ENCODE measurements at regions not wholly inside any gene's neighbourhood (a gene's known extent, or its start where the extent isn't known, plus 50 kb on each side); places are given as distances from the start of the nearest gene placed in this dataset.
A peak's percentile ranks its signal among the peaks of the same experiment; 100 is the strongest.

- Histone ChIP-seq H3K23ac (ENCODE audit: low read length) (no peak overlapping the region), H3K4me1 (ENCODE audit: control insufficient read depth in 1 of 2, insufficient read depth in 2 of 2, low read length in 2 of 2) (no peaks in the 10 kb centered on the region)
Observed at GRCh38 chr5:51099173-51099853, 283.9 kb upstream of the ISL1 start.

GRCh38 chr5:51104556-51104955, 278.7 kb upstream of the ISL1 start:
- H2AFZ ChIP-seq (ENCODE audit: insufficient read depth, low read length, poor library complexity): no peak overlapping the region
- no peaks in the 10 kb centered on the region for H3K79me1 ChIP-seq (ENCODE audit: low read length)
- H3K4me2 ChIP-seq (ENCODE audit: low read length): no peak overlapping the region
- H4K12ac ChIP-seq (ENCODE audit: low read depth, low read length): no peak overlapping the region
- no peaks in the 10 kb centered on the region for H3K9me3 ChIP-seq (ENCODE audit: insufficient read depth, low read depth, low read length)
- no peaks in the 10 kb centered on the region for H3K27me3 ChIP-seq (ENCODE audit: insufficient read depth, low read length)
- no peak overlapping the region for H3K18ac ChIP-seq (ENCODE audit: low read length)
- H3K4me1 ChIP-seq (ENCODE audit: control insufficient read depth in 1 of 2, insufficient read depth in 2 of 2, low read length in 2 of 2): no peaks in the 10 kb centered on the region
- H3K4ac ChIP-seq (ENCODE audit: low read depth, low read length): no peak overlapping the region
- no peaks in the 10 kb centered on the region for H3K36me3 ChIP-seq (ENCODE audit: control insufficient read depth in 1 of 2, insufficient read depth in 2 of 2, low read length in 2 of 2)
- H2BK12ac ChIP-seq (ENCODE audit: low read length): no peak overlapping the region
- no peak overlapping the region for H2BK5ac ChIP-seq (ENCODE audit: low read depth, low read length, poor library complexity)
- H3K9ac ChIP-seq (ENCODE audit: low read length): no peak overlapping the region
- H2BK120ac ChIP-seq (ENCODE audit: insufficient read depth, low read length, poor library complexity): no peak overlapping the region
- H3K14ac ChIP-seq (ENCODE audit: low read length): no peak overlapping the region
- no peak overlapping the region for H4K91ac ChIP-seq (ENCODE audit: low read depth, low read length)
- H2AK5ac ChIP-seq (ENCODE audit: low read length): no peak overlapping the region
- H3K27ac ChIP-seq (ENCODE audit: low read depth, low read length): no peak overlapping the region
- no peak for DNase-seq
- no CpG with 5 or more reads among the region's 2 CpGs for WGBS (ENCODE audit: extremely low coverage, insufficient coverage, insufficient read length)
- no peaks in the 10 kb centered on the region for H3K79me2 ChIP-seq (ENCODE audit: control insufficient read depth, insufficient read depth, low read length, poor library complexity)
- H3K4me3 ChIP-seq (ENCODE audit: low read depth, low read length): no peak overlapping the region
- H3K23ac ChIP-seq (ENCODE audit: low read length): no peak overlapping the region
- H4K8ac ChIP-seq (ENCODE audit: low read depth, low read length): no peak overlapping the region

More at GRCh38 chr5:51099173-51099853, 283.9 kb upstream of the ISL1 start:
- Histone ChIP-seq H3K18ac (ENCODE audit: low read length) (no peak overlapping the region), H2AFZ (ENCODE audit: insufficient read depth, low read length, poor library complexity) (no peak overlapping the region), H2BK12ac (ENCODE audit: low read length) (no peak overlapping the region), H3K4me2 (ENCODE audit: low read length) (no peak overlapping the region), H2BK5ac (ENCODE audit: low read depth, low read length, poor library complexity) (no peak overlapping the region), H3K36me3 (ENCODE audit: control insufficient read depth in 1 of 2, insufficient read depth in 2 of 2, low read length in 2 of 2) (no peaks in the 10 kb centered on the region), H3K79me1 (ENCODE audit: low read length) (no peaks in the 10 kb centered on the region), H3K27me3 (ENCODE audit: insufficient read depth, low read length) (no peaks in the 10 kb centered on the region), H2BK120ac (ENCODE audit: insufficient read depth, low read length, poor library complexity) (no peak overlapping the region), H3K27ac (ENCODE audit: low read depth, low read length) (no peak overlapping the region), H2AK5ac (ENCODE audit: low read length) (no peak overlapping the region), H3K4ac (ENCODE audit: low read depth, low read length) (no peak overlapping the region), H3K9me3 (ENCODE audit: insufficient read depth, low read depth, low read length) (no peaks in the 10 kb centered on the region), H4K8ac (ENCODE audit: low read depth, low read length) (no peak overlapping the region), H3K4me3 (ENCODE audit: low read depth, low read length) (no peak overlapping the region), H3K79me2 (ENCODE audit: control insufficient read depth, insufficient read depth, low read length, poor library complexity) (no peaks in the 10 kb centered on the region), H4K12ac (ENCODE audit: low read depth, low read length) (no peak overlapping the region), H4K91ac (ENCODE audit: low read depth, low read length) (no peak overlapping the region), H3K9ac (ENCODE audit: low read length) (no peak overlapping the region), H3K14ac (ENCODE audit: low read length) (no peak overlapping the region)
- no CpG with 5 or more reads among the region's 6 CpGs for WGBS (ENCODE audit: extremely low coverage, insufficient coverage, insufficient read length)
- DNase-seq: peak in 1 of 2 donors; percentile 5

- no peaks in the 10 kb centered on the region for H3K36me3 ChIP-seq (ENCODE audit: control insufficient read depth in 1 of 2, insufficient read depth in 2 of 2, low read length in 2 of 2)
- H4K12ac ChIP-seq (ENCODE audit: low read depth, low read length): no peak overlapping the region
- H3K4me2 ChIP-seq (ENCODE audit: low read length): no peak overlapping the region
Observed at GRCh38 chr5:51109786-51110410, 273.4 kb upstream of the ISL1 start.

GRCh38 chr5:51131266-51131665, 252.0 kb upstream of the ISL1 start:
- no peak overlapping the region for H3K4ac ChIP-seq (ENCODE audit: low read depth, low read length)
- no peak overlapping the region for H2BK5ac ChIP-seq (ENCODE audit: low read depth, low read length, poor library complexity)
- H2AK5ac ChIP-seq (ENCODE audit: low read length): no peak overlapping the region
- no peak overlapping the region for H3K4me3 ChIP-seq (ENCODE audit: low read depth, low read length)
- H2BK12ac ChIP-seq (ENCODE audit: low read length): no peak overlapping the region
- no peak overlapping the region for H2AFZ ChIP-seq (ENCODE audit: insufficient read depth, low read length, poor library complexity)
- H2BK120ac ChIP-seq (ENCODE audit: insufficient read depth, low read length, poor library complexity): no peak overlapping the region
- H3K18ac ChIP-seq (ENCODE audit: low read length): no peak overlapping the region
- H4K8ac ChIP-seq (ENCODE audit: low read depth, low read length): no peak overlapping the region
- H3K14ac ChIP-seq (ENCODE audit: low read length): no peak overlapping the region
- H3K27me3 ChIP-seq (ENCODE audit: insufficient read depth, low read length): no peaks in the 10 kb centered on the region
- H3K23ac ChIP-seq (ENCODE audit: low read length): no peak overlapping the region
- no peak overlapping the region for H3K27ac ChIP-seq (ENCODE audit: low read depth, low read length)
- no peak overlapping the region for H3K4me2 ChIP-seq (ENCODE audit: low read length)
- H3K79me2 ChIP-seq (ENCODE audit: control insufficient read depth, insufficient read depth, low read length, poor library complexity): no peaks in the 10 kb centered on the region
- H3K9ac ChIP-seq (ENCODE audit: low read length): no peak overlapping the region
- H3K4me1 ChIP-seq (ENCODE audit: control insufficient read depth in 1 of 2, insufficient read depth in 2 of 2, low read length in 2 of 2): no peaks in the 10 kb centered on the region
- no peaks in the 10 kb centered on the region for H3K79me1 ChIP-seq (ENCODE audit: low read length)
- no peak for DNase-seq
- no peaks in the 10 kb centered on the region for H3K36me3 ChIP-seq (ENCODE audit: control insufficient read depth in 1 of 2, insufficient read depth in 2 of 2, low read length in 2 of 2)
- H4K91ac ChIP-seq (ENCODE audit: low read depth, low read length): no peak overlapping the region
- H4K12ac ChIP-seq (ENCODE audit: low read depth, low read length): no peak overlapping the region
- H3K9me3 ChIP-seq (ENCODE audit: insufficient read depth, low read depth, low read length): no peaks in the 10 kb centered on the region

More at GRCh38 chr5:51109786-51110410, 273.4 kb upstream of the ISL1 start:
- no peak overlapping the region for H2AK5ac ChIP-seq (ENCODE audit: low read length)
- H3K14ac ChIP-seq (ENCODE audit: low read length): no peak overlapping the region
- H4K91ac ChIP-seq (ENCODE audit: low read depth, low read length): no peak overlapping the region
- H3K18ac ChIP-seq (ENCODE audit: low read length): no peak overlapping the region
- DNase-seq: no peak
- H3K9me3 ChIP-seq (ENCODE audit: insufficient read depth, low read depth, low read length): no peaks in the 10 kb centered on the region
- no CpG with 5 or more reads among the region's 3 CpGs for WGBS (ENCODE audit: extremely low coverage, insufficient coverage, insufficient read length)
- H2AFZ ChIP-seq (ENCODE audit: insufficient read depth, low read length, poor library complexity): no peak overlapping the region
- H2BK12ac ChIP-seq (ENCODE audit: low read length): no peak overlapping the region
- H3K4ac ChIP-seq (ENCODE audit: low read depth, low read length): no peak overlapping the region
- no peak overlapping the region for H2BK120ac ChIP-seq (ENCODE audit: insufficient read depth, low read length, poor library complexity)
- no peaks in the 10 kb centered on the region for H3K79me1 ChIP-seq (ENCODE audit: low read length)
- no peak overlapping the region for H4K8ac ChIP-seq (ENCODE audit: low read depth, low read length)
- no peak overlapping the region for H2BK5ac ChIP-seq (ENCODE audit: low read depth, low read length, poor library complexity)
- no peaks in the 10 kb centered on the region for H3K79me2 ChIP-seq (ENCODE audit: control insufficient read depth, insufficient read depth, low read length, poor library complexity)
- H3K9ac ChIP-seq (ENCODE audit: low read length): no peak overlapping the region
- H3K4me3 ChIP-seq (ENCODE audit: low read depth, low read length): no peak overlapping the region
- H3K27ac ChIP-seq (ENCODE audit: low read depth, low read length): no peak overlapping the region
- no peaks in the 10 kb centered on the region for H3K27me3 ChIP-seq (ENCODE audit: insufficient read depth, low read length)
- H3K23ac ChIP-seq (ENCODE audit: low read length): no peak overlapping the region
- no peaks in the 10 kb centered on the region for H3K4me1 ChIP-seq (ENCODE audit: control insufficient read depth in 1 of 2, insufficient read depth in 2 of 2, low read length in 2 of 2)
